PC-9 (cell line): ENCODE measurements at regions not wholly inside any gene's neighbourhood (a gene's known extent, or its start where the extent isn't known, plus 50 kb on each side); places are given as distances from the start of the nearest gene placed in this dataset.

ENCODE experiments used
- EZH2 ChIP-seq: fragments of 200-600 bp; sonication (generic); IDR thresholded peaks from 2 replicates; pipeline ENCODE4 v1.8.0; 2017; ENCODE audit warnings: antibody characterized with exemption, low read depth
- TF ChIP-seq, protein P1 (sequence below): fragments of 200-600 bp; sonication (generic); conservative IDR thresholded peaks from 2 replicates; pipeline ENCODE4 v1.6.1; 2017; ENCODE audit warnings: mixed run types, antibody characterized with exemption, mild to moderate bottlenecking, moderate library complexity

DNA sequence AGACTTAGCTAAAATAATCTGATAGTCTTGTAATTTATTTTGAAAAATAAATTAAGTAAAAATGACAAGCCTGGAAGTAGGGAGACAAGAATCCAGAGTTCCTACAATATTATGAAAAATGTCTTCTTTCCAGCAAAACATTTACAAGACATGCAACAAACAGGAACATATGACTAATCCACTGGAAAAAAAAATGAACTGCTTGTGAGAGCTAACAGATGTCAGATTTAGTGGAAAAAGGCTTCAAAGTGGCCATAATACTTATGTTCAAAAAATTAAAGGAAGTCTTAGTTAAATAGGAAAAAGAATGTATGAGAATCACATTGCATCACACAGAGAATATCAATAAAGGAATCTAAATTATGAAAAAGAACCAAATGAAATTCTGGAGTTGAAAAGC, 2082.0 kb upstream of the PCDH20 start:
- TF ChIP-seq, protein P1, sequence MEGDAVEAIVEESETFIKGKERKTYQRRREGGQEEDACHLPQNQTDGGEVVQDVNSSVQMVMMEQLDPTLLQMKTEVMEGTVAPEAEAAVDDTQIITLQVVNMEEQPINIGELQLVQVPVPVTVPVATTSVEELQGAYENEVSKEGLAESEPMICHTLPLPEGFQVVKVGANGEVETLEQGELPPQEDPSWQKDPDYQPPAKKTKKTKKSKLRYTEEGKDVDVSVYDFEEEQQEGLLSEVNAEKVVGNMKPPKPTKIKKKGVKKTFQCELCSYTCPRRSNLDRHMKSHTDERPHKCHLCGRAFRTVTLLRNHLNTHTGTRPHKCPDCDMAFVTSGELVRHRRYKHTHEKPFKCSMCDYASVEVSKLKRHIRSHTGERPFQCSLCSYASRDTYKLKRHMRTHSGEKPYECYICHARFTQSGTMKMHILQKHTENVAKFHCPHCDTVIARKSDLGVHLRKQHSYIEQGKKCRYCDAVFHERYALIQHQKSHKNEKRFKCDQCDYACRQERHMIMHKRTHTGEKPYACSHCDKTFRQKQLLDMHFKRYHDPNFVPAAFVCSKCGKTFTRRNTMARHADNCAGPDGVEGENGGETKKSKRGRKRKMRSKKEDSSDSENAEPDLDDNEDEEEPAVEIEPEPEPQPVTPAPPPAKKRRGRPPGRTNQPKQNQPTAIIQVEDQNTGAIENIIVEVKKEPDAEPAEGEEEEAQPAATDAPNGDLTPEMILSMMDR, result no peak
- no peak for TF ChIP-seq EZH2
